GM12878 (cell line): ENCODE measurements at regions not wholly inside any gene's neighbourhood (a gene's known extent, or its start where the extent isn't known, plus 50 kb on each side); places are given as distances from the start of the nearest gene placed in this dataset.

ENCODE experiments used
- ATAC-seq: fragments of 200-7000 bp; cut with Tn5 transposase; 3 replicates; pipeline ENCODE4 v1.9.1; 2020; ENCODE audit warnings: mild to moderate bottlenecking, moderate library complexity
- BruUV-seq: library from RNA; stranded (reverse); fragments of 400-500 nt; replicated peaks from 2 replicates; lab custom pipeline; 2021; lab: Mats Ljungman, UMichigan
- CTCF ChIA-PET: fragments of 300-600 bp; sonication (Branson Sonifier 250); formaldehyde crosslinking; extraction: SDS; loops from one replicate; lab custom pipeline; 2021; ENCODE audit warnings: inconsistent platforms; lab: Yijun Ruan, JAX
- POLR2A ChIA-PET: fragments of 350-600 bp; formaldehyde crosslinking; extraction: SDS; loops from one replicate; lab custom pipeline; 2021; ENCODE audit warnings: inconsistent platforms; lab: Charles Lee
- RAD21 ChIA-PET: fragments of 300-600 bp; sonication (Branson Sonifier 250); formaldehyde crosslinking; loops from one replicate; lab custom pipeline; 2023; ENCODE audit warnings: antibody characterized with exemption; ENCODE audit not compliant: unreplicated experiment; lab: Charles Lee
- SMC1A ChIA-PET: fragments of 300-600 bp; sonication (Branson Sonifier 250); formaldehyde crosslinking; loops from one replicate; lab custom pipeline; 2023; ENCODE audit not compliant: unreplicated experiment, uncharacterized antibody; lab: Charles Lee
- DNase-seq: peaks from one replicate; pipeline ENCODE4 v3.0.0-alpha.2; 2011; ENCODE audit warnings: low read depth, low spot score
- FAIRE-seq: peaks from 3 replicates; lab custom pipeline; 2011; peaks lifted over from hg19 to GRCh38; lab: Jason Lieb, UNC
- H2AFZ ChIP-seq: 2 replicates; pipeline ENCODE4 v1.6.0; 2011; ENCODE audit warnings: low read depth, low read length, control low read depth; ENCODE audit not compliant: control insufficient read depth
- H3K27ac ChIP-seq: 2 replicates; pipeline ENCODE4 v1.5.1; 2011; ENCODE audit warnings: control low read depth; ENCODE audit not compliant: control insufficient read depth, insufficient read depth
- H3K27me3 ChIP-seq, 2 experiments: replicated peaks in 1 of 2; 2 replicates each; pipeline versions ENCODE4 v1.6.0 to v1.6.1; 2011; ENCODE audit warnings: low read length in 1 of 2; ENCODE audit not compliant: control insufficient read depth in 2 of 2, insufficient read depth in 2 of 2
- H3K36me3 ChIP-seq, 2 experiments: 2 replicates each; pipeline ENCODE4 v1.5.1; 2011; ENCODE audit warnings: low read length in 1 of 2; ENCODE audit not compliant: control insufficient read depth in 2 of 2, insufficient read depth in 2 of 2
- H3K4me1 ChIP-seq: 2 replicates; pipeline ENCODE4 v1.6.1; 2011; ENCODE audit warnings: mild to moderate bottlenecking, low read length, moderate library complexity, mixed read lengths; ENCODE audit not compliant: control insufficient read depth, insufficient read depth
- H3K4me2 ChIP-seq: 2 replicates; pipeline ENCODE4 v1.6.0; 2011; ENCODE audit warnings: control low read depth; ENCODE audit not compliant: control insufficient read depth, insufficient read depth
- H3K4me3 ChIP-seq: fragments of 200-600 bp; sonication (generic); 2 replicates; pipeline ENCODE4 v1.5.1; 2016
- H3K79me2 ChIP-seq: 2 replicates; pipeline ENCODE4 v1.6.0; 2011; ENCODE audit warnings: low read length; ENCODE audit not compliant: control insufficient read depth, insufficient read depth
- H3K9ac ChIP-seq: 2 replicates; pipeline ENCODE4 v1.8.0; 2011; ENCODE audit warnings: low read length, control low read depth, mixed read lengths; ENCODE audit not compliant: control insufficient read depth, insufficient read depth
- H3K9me3 ChIP-seq: replicated peaks from 3 replicates; pipeline ENCODE4 v1.5.1; 2011; ENCODE audit warnings: mild to moderate bottlenecking, low read length; ENCODE audit not compliant: control insufficient read depth, insufficient read depth
- H4K20me1 ChIP-seq: 2 replicates; pipeline ENCODE4 v1.6.0; 2011; ENCODE audit not compliant: control insufficient read depth, insufficient read depth
- BCL11A ChIP-seq: IDR thresholded peaks from 2 replicates; pipeline ENCODE4 v1.6.1; 2011; ENCODE audit warnings: low read depth, low read length
- CHD2 ChIP-seq: IDR thresholded peaks from 2 replicates; pipeline ENCODE4 v1.6.1; 2011; ENCODE audit warnings: low read depth, low read length, improper control_type of control experiment, borderline replicate concordance
- MYB ChIP-seq: fragments of 150-350 bp; IDR thresholded peaks from 2 replicates; pipeline ENCODE4 v1.6.1; 2014; ENCODE audit warnings: mild to moderate bottlenecking, low read depth, low read length, borderline replicate concordance
- RAD51 ChIP-seq: fragments of 450-650 bp; IDR thresholded peaks from 2 replicates; pipeline ENCODE4 v1.6.1; 2016; ENCODE audit warnings: moderate library complexity, mild to moderate bottlenecking, inconsistent platforms
- SRF ChIP-seq, 2 experiments: IDR thresholded peaks; 2 replicates each; pipeline ENCODE4 v1.6.1; 2011; ENCODE audit warnings: low read depth in 2 of 2, low read length in 2 of 2, mild to moderate bottlenecking in 1 of 2, moderate library complexity in 1 of 2
- ZNF622 ChIP-seq: fragments of 450-650 bp; IDR thresholded peaks from 2 replicates; pipeline ENCODE4 v1.6.1; 2017; ENCODE audit warnings: mild to moderate bottlenecking, inconsistent platforms
- WGBS: methylation state at CpG from one replicate; pipeline ENCODE4 v1.1.6; 2016; ENCODE audit warnings: low lambda C conversion rate; ENCODE audit not compliant: insufficient replicate concordance, insufficient coverage; ENCODE audit errors: missing lambda C conversion rate; 5-methylcytosine and 5-hydroxymethylcytosine counted together
- in situ Hi-C: fragments of 300-500 bp; cut with MboI; formaldehyde crosslinking; loops from 9 replicates; pipeline ENCODE4 v1.14.3; 2018; ENCODE audit warnings: mixed read lengths
- intact Hi-C: fragments of 100-400 bp; cut with micrococcal nuclease; formaldehyde crosslinking; loops from one replicate; pipeline ENCODE4 v1.14.2; 2022; ENCODE audit not compliant: unreplicated experiment
- TF ChIP-seq, protein P1 (sequence below): IDR thresholded peaks from 2 replicates; pipeline ENCODE4 v1.6.1; 2012; ENCODE audit warnings: mild to moderate bottlenecking, low read depth, low read length
- TF ChIP-seq, protein P2 (sequence below): IDR thresholded peaks from 2 replicates; pipeline ENCODE4 v1.6.1; 2012; ENCODE audit warnings: low read depth, low read length, improper control_type of control experiment
- TF ChIP-seq, protein P3 (sequence below), 3 experiments: IDR thresholded peaks in 2 of 3; conservative IDR thresholded peaks in 1 of 3; 2 replicates each; pipeline ENCODE4 v1.5.1; 2011; ENCODE audit warnings: low read depth in 3 of 3, low read length in 3 of 3, mild to moderate bottlenecking in 3 of 3, control low read depth in 2 of 3, moderate library complexity in 2 of 3, inconsistent platforms in 1 of 3, mixed read lengths in 1 of 3; ENCODE audit not compliant: control insufficient read depth in 2 of 3, insufficient read depth in 1 of 3; ENCODE audit errors: extremely low read depth in 1 of 3
- TF ChIP-seq, protein P4 (sequence below): fragments of 450-650 bp; IDR thresholded peaks from 2 replicates; pipeline ENCODE4 v1.6.1; 2016; ENCODE audit warnings: mild to moderate bottlenecking

DNA sequence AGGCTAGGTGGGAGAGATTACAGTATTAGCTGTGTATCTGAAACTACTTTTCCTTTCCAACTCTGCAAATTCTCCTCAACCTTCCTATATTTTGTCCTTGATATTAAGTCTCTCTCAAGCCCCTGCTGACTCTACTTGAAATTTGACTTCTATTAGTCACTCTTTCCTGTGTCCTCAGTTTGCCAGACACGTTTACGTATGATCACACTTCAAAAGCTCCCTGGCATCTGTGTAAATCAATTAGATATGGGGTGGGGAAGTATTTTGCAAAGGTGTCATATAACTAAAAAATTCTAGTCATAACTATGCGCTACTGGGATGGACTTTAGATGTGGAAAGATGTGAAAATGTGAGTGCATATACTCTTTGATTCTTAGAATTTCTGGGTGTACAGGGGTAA lies 67.4 kb upstream of the ARHGAP24 start (continued):
- TF ChIP-seq, protein P1, sequence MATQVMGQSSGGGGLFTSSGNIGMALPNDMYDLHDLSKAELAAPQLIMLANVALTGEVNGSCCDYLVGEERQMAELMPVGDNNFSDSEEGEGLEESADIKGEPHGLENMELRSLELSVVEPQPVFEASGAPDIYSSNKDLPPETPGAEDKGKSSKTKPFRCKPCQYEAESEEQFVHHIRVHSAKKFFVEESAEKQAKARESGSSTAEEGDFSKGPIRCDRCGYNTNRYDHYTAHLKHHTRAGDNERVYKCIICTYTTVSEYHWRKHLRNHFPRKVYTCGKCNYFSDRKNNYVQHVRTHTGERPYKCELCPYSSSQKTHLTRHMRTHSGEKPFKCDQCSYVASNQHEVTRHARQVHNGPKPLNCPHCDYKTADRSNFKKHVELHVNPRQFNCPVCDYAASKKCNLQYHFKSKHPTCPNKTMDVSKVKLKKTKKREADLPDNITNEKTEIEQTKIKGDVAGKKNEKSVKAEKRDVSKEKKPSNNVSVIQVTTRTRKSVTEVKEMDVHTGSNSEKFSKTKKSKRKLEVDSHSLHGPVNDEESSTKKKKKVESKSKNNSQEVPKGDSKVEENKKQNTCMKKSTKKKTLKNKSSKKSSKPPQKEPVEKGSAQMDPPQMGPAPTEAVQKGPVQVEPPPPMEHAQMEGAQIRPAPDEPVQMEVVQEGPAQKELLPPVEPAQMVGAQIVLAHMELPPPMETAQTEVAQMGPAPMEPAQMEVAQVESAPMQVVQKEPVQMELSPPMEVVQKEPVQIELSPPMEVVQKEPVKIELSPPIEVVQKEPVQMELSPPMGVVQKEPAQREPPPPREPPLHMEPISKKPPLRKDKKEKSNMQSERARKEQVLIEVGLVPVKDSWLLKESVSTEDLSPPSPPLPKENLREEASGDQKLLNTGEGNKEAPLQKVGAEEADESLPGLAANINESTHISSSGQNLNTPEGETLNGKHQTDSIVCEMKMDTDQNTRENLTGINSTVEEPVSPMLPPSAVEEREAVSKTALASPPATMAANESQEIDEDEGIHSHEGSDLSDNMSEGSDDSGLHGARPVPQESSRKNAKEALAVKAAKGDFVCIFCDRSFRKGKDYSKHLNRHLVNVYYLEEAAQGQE, result no peak
- no peak for TF ChIP-seq SRF (IDR thresholded peaks at IDR 0.05; ENCODE audit: low read depth in 2 of 2, low read length in 2 of 2)
- TF ChIP-seq, protein P2, sequence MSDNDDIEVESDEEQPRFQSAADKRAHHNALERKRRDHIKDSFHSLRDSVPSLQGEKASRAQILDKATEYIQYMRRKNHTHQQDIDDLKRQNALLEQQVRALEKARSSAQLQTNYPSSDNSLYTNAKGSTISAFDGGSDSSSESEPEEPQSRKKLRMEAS, result no peak
- no peak for TF ChIP-seq MYB
- TF ChIP-seq, all 136 proteins: peak for 0

DNA sequence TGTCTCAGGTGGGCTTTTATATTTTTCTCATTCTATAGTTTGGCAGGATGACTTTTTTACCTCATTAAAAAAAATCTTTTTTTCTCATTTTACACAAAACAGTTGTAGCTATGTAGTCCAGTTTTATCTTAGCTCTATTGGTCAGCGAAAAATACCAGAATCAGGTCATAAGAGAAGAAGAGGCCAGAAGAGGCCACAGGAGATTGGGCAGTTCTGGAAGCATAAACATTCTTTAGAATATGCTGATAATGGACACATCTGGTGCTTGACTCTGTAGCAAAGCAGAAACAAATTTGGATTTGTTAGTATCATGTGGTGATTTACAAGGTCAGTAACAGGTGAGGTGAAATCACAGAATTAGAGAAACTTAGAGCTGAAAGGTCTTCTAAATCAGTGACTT lies 66.6 kb upstream of the ARHGAP24 start:
- SMC1A ChIA-PET, result interaction anchor here (0.7 kb wide), 1 partner anchor 26 kb away, joined by 3 read pairs; no protein-coding TSS in a partner anchor
- no peak for FAIRE-seq
- TF ChIP-seq RAD51 (no peak), CHD2 (no peak), ZNF622 (no peak), BCL11A (no peak)
- TF ChIP-seq, protein P3, sequence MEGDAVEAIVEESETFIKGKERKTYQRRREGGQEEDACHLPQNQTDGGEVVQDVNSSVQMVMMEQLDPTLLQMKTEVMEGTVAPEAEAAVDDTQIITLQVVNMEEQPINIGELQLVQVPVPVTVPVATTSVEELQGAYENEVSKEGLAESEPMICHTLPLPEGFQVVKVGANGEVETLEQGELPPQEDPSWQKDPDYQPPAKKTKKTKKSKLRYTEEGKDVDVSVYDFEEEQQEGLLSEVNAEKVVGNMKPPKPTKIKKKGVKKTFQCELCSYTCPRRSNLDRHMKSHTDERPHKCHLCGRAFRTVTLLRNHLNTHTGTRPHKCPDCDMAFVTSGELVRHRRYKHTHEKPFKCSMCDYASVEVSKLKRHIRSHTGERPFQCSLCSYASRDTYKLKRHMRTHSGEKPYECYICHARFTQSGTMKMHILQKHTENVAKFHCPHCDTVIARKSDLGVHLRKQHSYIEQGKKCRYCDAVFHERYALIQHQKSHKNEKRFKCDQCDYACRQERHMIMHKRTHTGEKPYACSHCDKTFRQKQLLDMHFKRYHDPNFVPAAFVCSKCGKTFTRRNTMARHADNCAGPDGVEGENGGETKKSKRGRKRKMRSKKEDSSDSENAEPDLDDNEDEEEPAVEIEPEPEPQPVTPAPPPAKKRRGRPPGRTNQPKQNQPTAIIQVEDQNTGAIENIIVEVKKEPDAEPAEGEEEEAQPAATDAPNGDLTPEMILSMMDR (IDR thresholded peaks at IDR 0.05 in 2 of 3, conservative IDR thresholded peaks at IDR 0.05 in 1 of 3; ENCODE audit: control insufficient read depth in 2 of 3, extremely low read depth in 1 of 3, insufficient read depth in 1 of 3, low read depth in 3 of 3, low read length in 3 of 3), result no peak
- TF ChIP-seq, protein P4, sequence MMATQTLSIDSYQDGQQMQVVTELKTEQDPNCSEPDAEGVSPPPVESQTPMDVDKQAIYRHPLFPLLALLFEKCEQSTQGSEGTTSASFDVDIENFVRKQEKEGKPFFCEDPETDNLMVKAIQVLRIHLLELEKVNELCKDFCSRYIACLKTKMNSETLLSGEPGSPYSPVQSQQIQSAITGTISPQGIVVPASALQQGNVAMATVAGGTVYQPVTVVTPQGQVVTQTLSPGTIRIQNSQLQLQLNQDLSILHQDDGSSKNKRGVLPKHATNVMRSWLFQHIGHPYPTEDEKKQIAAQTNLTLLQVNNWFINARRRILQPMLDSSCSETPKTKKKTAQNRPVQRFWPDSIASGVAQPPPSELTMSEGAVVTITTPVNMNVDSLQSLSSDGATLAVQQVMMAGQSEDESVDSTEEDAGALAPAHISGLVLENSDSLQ, result no peak

More for the DNA sequence above, 66.6 kb upstream of the ARHGAP24 start:
- Histone ChIP-seq H4K20me1 (no peaks in the 10 kb centered on the region), H3K27me3 (no peaks in the 10 kb centered on the region; a peak in 1 of 4 replicates), H3K27ac (no peak overlapping the region), H3K9me3 (no peaks in the 10 kb centered on the region), H3K4me1 (no peaks in the 10 kb centered on the region), H3K9ac (no peak overlapping the region), H3K36me3 (no peaks in the 10 kb centered on the region), H3K79me2 (no peaks in the 10 kb centered on the region), H3K4me2 (no peak overlapping the region), H2AFZ (no peak overlapping the region), H3K4me3 (no peak overlapping the region)
- BruUV-seq, result no TSS peak
- intact Hi-C loops, result no loop called here
- in situ Hi-C loops, result no loop called here
- POLR2A ChIA-PET, result no interaction called here
- ATAC-seq (no peak), DNase-seq (no peak)
- 42% methylated on average over 1 of the region's 1 CpG for WGBS
- RAD21 ChIA-PET, result interaction anchor here (0.5 kb wide), 1 partner anchor 1563 kb away, joined by 4 read pairs; no protein-coding TSS in a partner anchor
- CTCF ChIA-PET, result no interaction called here
